ENCODE measurements at regions not wholly inside any gene's neighbourhood (a gene's known extent, or its start where the extent isn't known, plus 50 kb on each side); places are given as distances from the start of the nearest gene placed in this dataset.

- Histone ChIP-seq H3K4me1 (ENCODE audit: control insufficient read depth in 2 of 2, insufficient read depth in 2 of 2, low read length in 2 of 2) (no peaks in the 10 kb centered on the region), H3K9me3 (ENCODE audit: control extremely low read depth in 1 of 3, control insufficient read depth in 2 of 3, insufficient read depth in 1 of 3, low read length in 2 of 3) (no peaks in the 10 kb centered on the region), H4K20me1 (ENCODE audit: control insufficient read depth, insufficient read depth, low read length, poor library complexity, severe bottlenecking) (no peaks in the 10 kb centered on the region), H2AFZ (ENCODE audit: insufficient read depth, low read depth, low read length, poor library complexity, severe bottlenecking) (no peak overlapping the region), H3K27me3 (replicated peaks in 1 of 4; ENCODE audit: control extremely low read depth in 1 of 4, control insufficient read depth in 3 of 4, insufficient read depth in 4 of 4, low read length in 3 of 4) (peaks cover 0 to 4% (median 0%) of the 10 kb centered on the region in 4 experiments), H3K79me2 (ENCODE audit: control insufficient read depth, insufficient read depth, low read length) (no peaks in the 10 kb centered on the region), H3K27ac (ENCODE audit: low read length in 2 of 2) (no peak overlapping the region), H3K4me2 (replicated peaks; ENCODE audit: low read depth, low read length, poor library complexity, severe bottlenecking) (no peak overlapping the region), H3K4me3 (ENCODE audit: control extremely low read depth in 1 of 5, extremely low read depth in 1 of 5, insufficient read depth in 1 of 5, low read depth in 2 of 5, low read length in 4 of 5) (no peak overlapping the region), H3K36me3 (replicated peaks in 1 of 2; ENCODE audit: control extremely low read depth in 1 of 2, control insufficient read depth in 1 of 2, extremely low read depth in 1 of 2, insufficient read depth in 2 of 2, low read length in 1 of 2) (no peaks in the 10 kb centered on the region), H3K9ac (ENCODE audit: low read length) (no peak overlapping the region)
- ATAC-seq (ENCODE audit: low read depth): no peak
- ChIA-PET POLR2A (no interaction called here), CTCF (no interaction called here)
- no peak for TF ChIP-seq CTCF (IDR thresholded peaks at IDR 0.05)
- TF ChIP-seq EZH2 (IDR thresholded peaks at IDR 0.05; ENCODE audit: borderline replicate concordance, insufficient read depth, low read depth, low read length, poor library complexity, severe bottlenecking): no peak
- no peak overlapping the region for H3K27ac Mint-ChIP-seq
- no peak for DNase-seq
- intact Hi-C loops (cut with micrococcal nuclease): no loop called here
- 100% methylated on average over 1 of the region's 5 CpGs for WGBS (ENCODE audit: insufficient coverage)
- peaks cover 3% of the 10 kb centered on the region for H3K27me3 Mint-ChIP-seq
- H3K4me1 Mint-ChIP-seq: no peaks in the 10 kb centered on the region
- no peaks in the 10 kb centered on the region for H3K9me3 Mint-ChIP-seq (ENCODE audit: insufficient read depth)
- H3K4me3 Mint-ChIP-seq: no peak overlapping the region
Measured at GRCh38 chrX:9191392-9191791, 157.5 kb upstream of the FAM9B start.

GRCh38 chrX:9195199-9195880, 161.4 kb upstream of the FAM9B start:
- Histone ChIP-seq H2AFZ (ENCODE audit: insufficient read depth, low read depth, low read length, poor library complexity, severe bottlenecking) (no peak overlapping the region), H3K4me1 (ENCODE audit: control insufficient read depth in 2 of 2, insufficient read depth in 2 of 2, low read length in 2 of 2) (no peaks in the 10 kb centered on the region), H3K9me3 (ENCODE audit: control extremely low read depth in 1 of 3, control insufficient read depth in 2 of 3, insufficient read depth in 1 of 3, low read length in 2 of 3) (no peaks in the 10 kb centered on the region), H3K79me2 (ENCODE audit: control insufficient read depth, insufficient read depth, low read length) (no peaks in the 10 kb centered on the region), H3K27ac (ENCODE audit: low read length in 2 of 2) (no peak overlapping the region), H3K4me3 (ENCODE audit: control extremely low read depth in 1 of 5, extremely low read depth in 1 of 5, insufficient read depth in 1 of 5, low read depth in 2 of 5, low read length in 4 of 5) (no peak overlapping the region), H3K27me3 (replicated peaks in 1 of 4; ENCODE audit: control extremely low read depth in 1 of 4, control insufficient read depth in 3 of 4, insufficient read depth in 4 of 4, low read length in 3 of 4) (no peaks in the 10 kb centered on the region), H3K9ac (ENCODE audit: low read length) (no peak overlapping the region), H3K4me2 (replicated peaks; ENCODE audit: low read depth, low read length, poor library complexity, severe bottlenecking) (no peak overlapping the region), H3K36me3 (replicated peaks in 1 of 2; ENCODE audit: control extremely low read depth in 1 of 2, control insufficient read depth in 1 of 2, extremely low read depth in 1 of 2, insufficient read depth in 2 of 2, low read length in 1 of 2) (no peaks in the 10 kb centered on the region), H4K20me1 (ENCODE audit: control insufficient read depth, insufficient read depth, low read length, poor library complexity, severe bottlenecking) (no peaks in the 10 kb centered on the region)
- Mint-ChIP-seq H3K4me3 (no peak overlapping the region), H3K27ac (no peak overlapping the region), H3K9me3 (ENCODE audit: insufficient read depth) (no peaks in the 10 kb centered on the region), H3K27me3 (peaks cover 3% of the 10 kb centered on the region), H3K4me1 (peaks cover 8% of the 10 kb centered on the region)
- DNase-seq: no peak
- intact Hi-C loops (cut with micrococcal nuclease): no loop called here
- TF ChIP-seq CTCF (IDR thresholded peaks at IDR 0.05): no peak
- no peak for TF ChIP-seq EZH2 (IDR thresholded peaks at IDR 0.05; ENCODE audit: borderline replicate concordance, insufficient read depth, low read depth, low read length, poor library complexity, severe bottlenecking)
- CTCF ChIA-PET: no interaction called here
- POLR2A ChIA-PET: no interaction called here
- WGBS (ENCODE audit: insufficient coverage): no CpG with 5 or more reads among the region's 4 CpGs
- ATAC-seq (ENCODE audit: low read depth): no peak

Data from B cell (primary cell).